ENCODE measurements at regions not wholly inside any gene's neighbourhood (a gene's known extent, or its start where the extent isn't known, plus 50 kb on each side); places are given as distances from the start of the nearest gene placed in this dataset.

DNA sequence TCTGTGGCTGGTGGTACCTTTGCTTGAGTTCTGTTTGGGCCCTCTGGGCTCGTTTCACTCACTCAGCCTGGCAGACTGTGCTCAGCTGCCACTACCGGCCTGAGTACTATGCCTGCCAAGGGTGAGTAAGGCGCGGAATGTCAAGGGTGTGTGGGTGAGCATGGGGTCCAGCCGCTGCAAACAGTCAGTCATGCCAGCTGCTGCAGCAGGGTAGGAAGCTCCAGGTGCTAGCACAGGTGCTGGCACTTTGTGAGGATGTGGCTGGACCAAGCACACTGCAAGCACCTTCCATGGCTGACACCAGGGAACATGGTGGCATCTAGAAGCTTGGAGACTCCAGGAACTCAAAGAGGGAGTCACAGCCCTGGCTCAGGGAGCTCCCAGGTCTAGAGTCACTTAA, 368.6 kb upstream of the ACO1 start:
- CTCF ChIA-PET = no interaction called here

DNA sequence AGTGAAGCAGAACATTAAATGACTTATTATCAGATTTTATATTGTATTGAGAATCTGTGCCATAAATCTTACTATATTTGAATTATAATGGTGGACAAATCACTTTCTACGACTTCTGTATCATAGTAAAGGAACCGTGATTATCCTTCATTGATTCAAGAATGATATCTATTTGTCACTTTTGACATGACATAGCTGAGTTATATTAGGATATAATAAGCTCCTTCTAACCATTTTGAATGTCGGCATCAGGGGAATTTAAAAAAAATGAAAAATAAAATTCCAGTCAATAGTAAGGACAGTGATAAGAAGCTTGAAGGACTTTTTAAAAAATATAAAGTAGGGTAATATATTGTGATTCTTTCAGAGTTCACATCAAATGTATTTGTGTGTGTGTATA, 338.9 kb upstream of the ACO1 start:
- ATAC-seq (no peak), DNase-seq (ENCODE audit: low read depth, low spot score) (no peak)
- intact Hi-C loops (cut with micrococcal nuclease; ENCODE audit: unreplicated experiment) = loop anchor here (10.0 kb wide), 1 partner anchor 209 kb away; no protein-coding TSS in a partner anchor
- Histone ChIP-seq H3K27ac (ENCODE audit: low read length) (no peak overlapping the region), H3K27me3 (ENCODE audit: control insufficient read depth, insufficient read depth, low read length) (no peaks in the 10 kb centered on the region), H3K9me3 (ENCODE audit: control insufficient read depth, insufficient read depth, low read depth, low read length) (peaks cover 3% of the 10 kb centered on the region; the same call in 1 of the 2 replicates), H3K4me1 (ENCODE audit: control insufficient read depth, insufficient read depth, low read length) (no peaks in the 10 kb centered on the region), H3K36me3 (ENCODE audit: control insufficient read depth, insufficient read depth, low read length) (no peaks in the 10 kb centered on the region), H3K4me3 (ENCODE audit: low read depth in 2 of 2, low read length in 2 of 2) (no peak overlapping the region)
- in situ Hi-C loops (cut with HindIII; ENCODE audit: low pct_unique_long_range_greater_than_20kb, low sequenced_read_pairs) = no loop called here
- TF ChIP-seq, protein P1, sequence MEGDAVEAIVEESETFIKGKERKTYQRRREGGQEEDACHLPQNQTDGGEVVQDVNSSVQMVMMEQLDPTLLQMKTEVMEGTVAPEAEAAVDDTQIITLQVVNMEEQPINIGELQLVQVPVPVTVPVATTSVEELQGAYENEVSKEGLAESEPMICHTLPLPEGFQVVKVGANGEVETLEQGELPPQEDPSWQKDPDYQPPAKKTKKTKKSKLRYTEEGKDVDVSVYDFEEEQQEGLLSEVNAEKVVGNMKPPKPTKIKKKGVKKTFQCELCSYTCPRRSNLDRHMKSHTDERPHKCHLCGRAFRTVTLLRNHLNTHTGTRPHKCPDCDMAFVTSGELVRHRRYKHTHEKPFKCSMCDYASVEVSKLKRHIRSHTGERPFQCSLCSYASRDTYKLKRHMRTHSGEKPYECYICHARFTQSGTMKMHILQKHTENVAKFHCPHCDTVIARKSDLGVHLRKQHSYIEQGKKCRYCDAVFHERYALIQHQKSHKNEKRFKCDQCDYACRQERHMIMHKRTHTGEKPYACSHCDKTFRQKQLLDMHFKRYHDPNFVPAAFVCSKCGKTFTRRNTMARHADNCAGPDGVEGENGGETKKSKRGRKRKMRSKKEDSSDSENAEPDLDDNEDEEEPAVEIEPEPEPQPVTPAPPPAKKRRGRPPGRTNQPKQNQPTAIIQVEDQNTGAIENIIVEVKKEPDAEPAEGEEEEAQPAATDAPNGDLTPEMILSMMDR (IDR thresholded peaks at IDR 0.05) = no peak
- TF ChIP-seq SIN3A (IDR thresholded peaks at IDR 0.05; ENCODE audit: borderline replicate concordance, insufficient read depth, low read depth, low read length) = no peak
- TF ChIP-seq POLR2AphosphoS5 (IDR thresholded peaks at IDR 0.05; ENCODE audit: low read depth, low read length) = no peak
- TF ChIP-seq, protein P2, sequence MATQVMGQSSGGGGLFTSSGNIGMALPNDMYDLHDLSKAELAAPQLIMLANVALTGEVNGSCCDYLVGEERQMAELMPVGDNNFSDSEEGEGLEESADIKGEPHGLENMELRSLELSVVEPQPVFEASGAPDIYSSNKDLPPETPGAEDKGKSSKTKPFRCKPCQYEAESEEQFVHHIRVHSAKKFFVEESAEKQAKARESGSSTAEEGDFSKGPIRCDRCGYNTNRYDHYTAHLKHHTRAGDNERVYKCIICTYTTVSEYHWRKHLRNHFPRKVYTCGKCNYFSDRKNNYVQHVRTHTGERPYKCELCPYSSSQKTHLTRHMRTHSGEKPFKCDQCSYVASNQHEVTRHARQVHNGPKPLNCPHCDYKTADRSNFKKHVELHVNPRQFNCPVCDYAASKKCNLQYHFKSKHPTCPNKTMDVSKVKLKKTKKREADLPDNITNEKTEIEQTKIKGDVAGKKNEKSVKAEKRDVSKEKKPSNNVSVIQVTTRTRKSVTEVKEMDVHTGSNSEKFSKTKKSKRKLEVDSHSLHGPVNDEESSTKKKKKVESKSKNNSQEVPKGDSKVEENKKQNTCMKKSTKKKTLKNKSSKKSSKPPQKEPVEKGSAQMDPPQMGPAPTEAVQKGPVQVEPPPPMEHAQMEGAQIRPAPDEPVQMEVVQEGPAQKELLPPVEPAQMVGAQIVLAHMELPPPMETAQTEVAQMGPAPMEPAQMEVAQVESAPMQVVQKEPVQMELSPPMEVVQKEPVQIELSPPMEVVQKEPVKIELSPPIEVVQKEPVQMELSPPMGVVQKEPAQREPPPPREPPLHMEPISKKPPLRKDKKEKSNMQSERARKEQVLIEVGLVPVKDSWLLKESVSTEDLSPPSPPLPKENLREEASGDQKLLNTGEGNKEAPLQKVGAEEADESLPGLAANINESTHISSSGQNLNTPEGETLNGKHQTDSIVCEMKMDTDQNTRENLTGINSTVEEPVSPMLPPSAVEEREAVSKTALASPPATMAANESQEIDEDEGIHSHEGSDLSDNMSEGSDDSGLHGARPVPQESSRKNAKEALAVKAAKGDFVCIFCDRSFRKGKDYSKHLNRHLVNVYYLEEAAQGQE (IDR thresholded peaks at IDR 0.05; ENCODE audit: insufficient read depth in 1 of 2, low read depth in 2 of 2, low read length in 1 of 2) = no peak
- TF ChIP-seq TCF7L2 (IDR thresholded peaks at IDR 0.05; ENCODE audit: low read depth, low read length) = no peak
- POLR2A ChIA-PET = no interaction called here
- BruUV-seq (replicated peaks) = no TSS peak
- CTCF ChIA-PET = no interaction called here

More for the DNA sequence above, 368.6 kb upstream of the ACO1 start:
- in situ Hi-C loops (cut with HindIII; ENCODE audit: low pct_unique_long_range_greater_than_20kb, low sequenced_read_pairs) = no loop called here
- BruUV-seq (replicated peaks) = no TSS peak
- TF ChIP-seq, protein P1 (IDR thresholded peaks at IDR 0.05) = no peak
- TF ChIP-seq, protein P2 (IDR thresholded peaks at IDR 0.05; ENCODE audit: insufficient read depth in 1 of 2, low read depth in 2 of 2, low read length in 1 of 2) = no peak
- TF ChIP-seq POLR2AphosphoS5 (IDR thresholded peaks at IDR 0.05; ENCODE audit: low read depth, low read length) = no peak
- no peak for TF ChIP-seq SIN3A (IDR thresholded peaks at IDR 0.05; ENCODE audit: borderline replicate concordance, insufficient read depth, low read depth, low read length)
- no peak for TF ChIP-seq TCF7L2 (IDR thresholded peaks at IDR 0.05; ENCODE audit: low read depth, low read length)
- Histone ChIP-seq H3K36me3 (ENCODE audit: control insufficient read depth, insufficient read depth, low read length) (no peaks in the 10 kb centered on the region), H3K9me3 (ENCODE audit: control insufficient read depth, insufficient read depth, low read depth, low read length) (peaks cover 3% of the 10 kb centered on the region; the same call in 1 of the 2 replicates), H3K4me1 (ENCODE audit: control insufficient read depth, insufficient read depth, low read length) (no peaks in the 10 kb centered on the region), H3K27me3 (ENCODE audit: control insufficient read depth, insufficient read depth, low read length) (no peaks in the 10 kb centered on the region), H3K4me3 (ENCODE audit: low read depth in 2 of 2, low read length in 2 of 2) (no peak overlapping the region), H3K27ac (ENCODE audit: low read length) (no peak overlapping the region)
- ATAC-seq (no peak), DNase-seq (ENCODE audit: low read depth, low spot score) (no peak)
- POLR2A ChIA-PET = no interaction called here
- intact Hi-C loops (cut with micrococcal nuclease; ENCODE audit: unreplicated experiment) = no loop called here
